ENCODE measurements at regions not wholly inside any gene's neighbourhood (a gene's known extent, or its start where the extent isn't known, plus 50 kb on each side); places are given as distances from the start of the nearest gene placed in this dataset.

DNA sequence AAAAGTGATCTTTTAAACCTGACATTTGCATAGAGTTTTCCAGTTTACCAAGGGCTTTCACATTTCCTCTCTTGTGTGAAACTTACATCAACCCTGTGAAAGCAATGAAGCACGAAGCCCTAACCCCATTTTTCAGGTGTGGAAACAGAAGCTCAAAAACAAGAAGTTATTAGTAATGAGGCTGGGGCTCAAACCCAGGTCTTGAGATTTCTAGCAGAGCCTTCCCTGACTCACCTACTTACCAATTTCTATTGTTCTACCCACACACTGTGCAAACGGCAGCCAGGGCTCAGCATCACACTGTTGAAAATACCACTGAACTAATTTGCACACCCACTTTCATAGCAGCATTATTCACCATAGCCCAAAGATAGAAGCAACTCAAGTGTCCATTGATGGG lies 117.8 kb upstream of the IGF1R start:
- intact Hi-C loops (cut with micrococcal nuclease): no loop called here

More for the DNA sequence above, 117.8 kb upstream of the IGF1R start:
- ChIA-PET RAD21 (ENCODE audit: low non-redundant PET in 1 of 2, low total read pairs in 2 of 2, uncharacterized antibody in 2 of 2, unreplicated experiment in 2 of 2) (no interaction called here), CTCF (no interaction called here), POLR2A (no interaction called here)
- Histone ChIP-seq H3K36me3 (ENCODE audit: control insufficient read depth in 1 of 2, insufficient read depth in 2 of 2, low read length in 2 of 2) (no peaks in the 10 kb centered on the region), H3K27me3 (ENCODE audit: insufficient read depth, low read length) (peaks cover 38% of the 10 kb centered on the region), H3K79me2 (ENCODE audit: insufficient read depth, low read length) (no peaks in the 10 kb centered on the region), H3K4me2 (ENCODE audit: low read length) (no peak overlapping the region), H2AFZ (ENCODE audit: low read depth, low read length, poor library complexity, severe bottlenecking) (no peak overlapping the region), H3K9me2 (ENCODE audit: insufficient read depth) (no peaks in the 10 kb centered on the region), H3K4me1 (ENCODE audit: control insufficient read depth in 1 of 2, insufficient read depth in 2 of 2, low read length in 2 of 2) (no peaks in the 10 kb centered on the region), H3K27ac (ENCODE audit: low read depth, low read length) (no peak overlapping the region), H3K9me3 (ENCODE audit: control insufficient read depth in 1 of 2, insufficient read depth in 1 of 2, low read depth in 1 of 2, low read length in 2 of 2) (no peaks in the 10 kb centered on the region), H3K9ac (ENCODE audit: low read length) (no peak overlapping the region), H3K4me3 (replicated peaks in 1 of 2; ENCODE audit: low read depth in 1 of 2, low read length in 2 of 2) (no peak overlapping the region), H4K20me1 (ENCODE audit: insufficient read depth) (no peaks in the 10 kb centered on the region)
- DNase-seq (ENCODE audit: low read depth, low spot score) (no peak), ATAC-seq (no peak)
- TF ChIP-seq, protein P1, sequence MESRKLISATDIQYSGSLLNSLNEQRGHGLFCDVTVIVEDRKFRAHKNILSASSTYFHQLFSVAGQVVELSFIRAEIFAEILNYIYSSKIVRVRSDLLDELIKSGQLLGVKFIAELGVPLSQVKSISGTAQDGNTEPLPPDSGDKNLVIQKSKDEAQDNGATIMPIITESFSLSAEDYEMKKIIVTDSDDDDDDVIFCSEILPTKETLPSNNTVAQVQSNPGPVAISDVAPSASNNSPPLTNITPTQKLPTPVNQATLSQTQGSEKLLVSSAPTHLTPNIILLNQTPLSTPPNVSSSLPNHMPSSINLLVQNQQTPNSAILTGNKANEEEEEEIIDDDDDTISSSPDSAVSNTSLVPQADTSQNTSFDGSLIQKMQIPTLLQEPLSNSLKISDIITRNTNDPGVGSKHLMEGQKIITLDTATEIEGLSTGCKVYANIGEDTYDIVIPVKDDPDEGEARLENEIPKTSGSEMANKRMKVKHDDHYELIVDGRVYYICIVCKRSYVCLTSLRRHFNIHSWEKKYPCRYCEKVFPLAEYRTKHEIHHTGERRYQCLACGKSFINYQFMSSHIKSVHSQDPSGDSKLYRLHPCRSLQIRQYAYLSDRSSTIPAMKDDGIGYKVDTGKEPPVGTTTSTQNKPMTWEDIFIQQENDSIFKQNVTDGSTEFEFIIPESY (IDR thresholded peaks at IDR 0.05; ENCODE audit: extremely low read depth, insufficient replicate concordance, low read length): no peak
- no peak for TF ChIP-seq ZNF274 (IDR thresholded peaks at IDR 0.05; ENCODE audit: low read depth, low read length)
- TF ChIP-seq CTCF (IDR thresholded peaks at IDR 0.05 in 2 of 3, conservative IDR thresholded peaks at IDR 0.05 in 1 of 3; ENCODE audit: borderline replicate concordance in 1 of 3, insufficient read depth in 1 of 3, low read depth in 2 of 3, low read length in 2 of 3): no peak
- TF ChIP-seq EZH2 (IDR thresholded peaks at IDR 0.05): no peak
- TF ChIP-seq JUND (IDR thresholded peaks at IDR 0.05): no peak
- TF ChIP-seq EGR1 (IDR thresholded peaks at IDR 0.05; ENCODE audit: low read depth): no peak
- BruUV-seq (replicated peaks): no TSS peak
